ENCODE measurements at regions not wholly inside any gene's neighbourhood (a gene's known extent, or its start where the extent isn't known, plus 50 kb on each side); places are given as distances from the start of the nearest gene placed in this dataset.
A peak's percentile ranks its signal among the peaks of the same experiment; 100 is the strongest.

GRCh38 chr1:102365071-102365470 is 368.3 kb upstream of the OLFM3 start:
- ChIA-PET POLR2A (no interaction called here), CTCF (no interaction called here)
- Histone ChIP-seq H3K27ac (no peak overlapping the region), H3K4me3 (no peak overlapping the region), H3K9me3 (no peaks in the 10 kb centered on the region), H3K4me1 (no peaks in the 10 kb centered on the region), H3K4me2 (no peak overlapping the region)
- DNase-seq (ENCODE audit: low read depth in 1 of 2, low spot score in 1 of 2) (no peak), FAIRE-seq (no peak), ATAC-seq (no peak)
- TF ChIP-seq CBX8 (IDR thresholded peaks at IDR 0.05) (no peak), NPAS2 (CRISPR knock-in tag; IDR thresholded peaks at IDR 0.05; ENCODE audit: borderline replicate concordance) (no peak), EHMT2 (IDR thresholded peaks at IDR 0.05; ENCODE audit: low read depth) (no peak), ATOH8 (CRISPR knock-in tag; IDR thresholded peaks at IDR 0.05; ENCODE audit: low read depth) (no peak), FOSB (CRISPR knock-in tag; IDR thresholded peaks at IDR 0.05) (no peak)
- WGBS (ENCODE audit: missing lambda C conversion rate): 40% methylated on average over 3 of the region's 3 CpGs

GRCh38 chr1:102336602-102337001 is 339.9 kb upstream of the OLFM3 start:
- Histone ChIP-seq H3K4me2 (no peak overlapping the region), H3K27ac (no peak overlapping the region), H3K4me1 (no peaks in the 10 kb centered on the region), H3K9me3 (no peaks in the 10 kb centered on the region), H3K4me3 (no peak overlapping the region)
- POLR2A ChIA-PET: no interaction called here
- DNase-seq (ENCODE audit: low read depth in 1 of 2, low spot score in 1 of 2) (no peak), FAIRE-seq (no peak), ATAC-seq (no peak)
- CTCF ChIA-PET: no interaction called here
- no peak for TF ChIP-seq HEYL (CRISPR knock-in tag; IDR thresholded peaks at IDR 0.05)
- TF ChIP-seq POLR2A (IDR thresholded peaks at IDR 0.05; ENCODE audit: low read length): no peak
- 0 out of 2 replicates have a peak, but pooled peaks have one; percentile 12 for TF ChIP-seq ZC3H11A (IDR thresholded peaks at IDR 0.05)
- 11% methylated on average over 5 of the region's 5 CpGs for WGBS (ENCODE audit: missing lambda C conversion rate)

- FAIRE-seq (no peak), DNase-seq (ENCODE audit: low read depth in 1 of 2, low spot score in 1 of 2) (no peak), ATAC-seq (no peak)
- no peak overlapping the region for H3K4me3 ChIP-seq
- TF ChIP-seq ELK1 (IDR thresholded peaks at IDR 0.05; ENCODE audit: low read depth, low read length) (no peak), SREBF2 (IDR thresholded peaks at IDR 0.05) (no peak), ATOH8 (CRISPR knock-in tag; IDR thresholded peaks at IDR 0.05; ENCODE audit: low read depth) (no peak), SMC3 (IDR thresholded peaks at IDR 0.05) (no peak), CEBPB (IDR thresholded peaks at IDR 0.05) (no peak), E2F6 (IDR thresholded peaks at IDR 0.05; ENCODE audit: borderline replicate concordance, low read depth) (no peak), HOXB13 (CRISPR knock-in tag; IDR thresholded peaks at IDR 0.05; ENCODE audit: low read depth) (no peak), MYC (IDR thresholded peaks at IDR 0.05; ENCODE audit: borderline replicate concordance, low read length) (no peak), GATA3 (IDR thresholded peaks at IDR 0.05; ENCODE audit: borderline replicate concordance) (no peak), POLR2A (IDR thresholded peaks at IDR 0.05; ENCODE audit: low read length) (no peak)
- no peaks in the 10 kb centered on the region for H3K9me3 ChIP-seq
- ChIA-PET POLR2A (no interaction called here), CTCF (no interaction called here)
- WGBS (ENCODE audit: missing lambda C conversion rate): 13% methylated on average over 4 of the region's 4 CpGs
- H3K4me1 ChIP-seq: no peaks in the 10 kb centered on the region
- H3K4me2 ChIP-seq: no peak overlapping the region
- H3K27ac ChIP-seq: no peak overlapping the region
Measured at GRCh38 chr1:102318104-102318806, 321.5 kb upstream of the OLFM3 start.

GRCh38 chr1:102315096-102315495 is 318.4 kb upstream of the OLFM3 start:
- POLR2A ChIA-PET: no interaction called here
- FAIRE-seq (no peak), DNase-seq (ENCODE audit: low read depth in 1 of 2, low spot score in 1 of 2) (no peak), ATAC-seq (no peak)
- Histone ChIP-seq H3K4me3 (no peak overlapping the region), H3K9me3 (no peaks in the 10 kb centered on the region), H3K27ac (no peak overlapping the region), H3K4me1 (no peaks in the 10 kb centered on the region), H3K4me2 (no peak overlapping the region)
- CTCF ChIA-PET: no interaction called here
- TF ChIP-seq ATOH8 (CRISPR knock-in tag; IDR thresholded peaks at IDR 0.05; ENCODE audit: low read depth): no peak
- TF ChIP-seq SREBF2 (IDR thresholded peaks at IDR 0.05): no peak
- no peak for TF ChIP-seq JUNB (IDR thresholded peaks at IDR 0.05)
- no peak for TF ChIP-seq ELK1 (IDR thresholded peaks at IDR 0.05; ENCODE audit: low read depth, low read length)
- no peak for TF ChIP-seq HOXA7 (CRISPR knock-in tag; IDR thresholded peaks at IDR 0.05)
- no peak for TF ChIP-seq RCOR1 (IDR thresholded peaks at IDR 0.05; ENCODE audit: low read depth, low read length)
- no peak for TF ChIP-seq HOXB13 (CRISPR knock-in tag; IDR thresholded peaks at IDR 0.05; ENCODE audit: low read depth)
- TF ChIP-seq EP300 (IDR thresholded peaks at IDR 0.05): no peak
- TF ChIP-seq JUN (IDR thresholded peaks at IDR 0.05): no peak
- TF ChIP-seq MAZ (IDR thresholded peaks at IDR 0.05; ENCODE audit: borderline replicate concordance, low read depth, low read length): no peak
- no peak for TF ChIP-seq CBX8 (IDR thresholded peaks at IDR 0.05)
- no peak for TF ChIP-seq E2F6 (IDR thresholded peaks at IDR 0.05; ENCODE audit: borderline replicate concordance, low read depth)
- TF ChIP-seq RFX5 (IDR thresholded peaks at IDR 0.05): no peak
